ENCODE measurements at regions not wholly inside any gene's neighbourhood (a gene's known extent, or its start where the extent isn't known, plus 50 kb on each side); places are given as distances from the start of the nearest gene placed in this dataset.

DNA sequence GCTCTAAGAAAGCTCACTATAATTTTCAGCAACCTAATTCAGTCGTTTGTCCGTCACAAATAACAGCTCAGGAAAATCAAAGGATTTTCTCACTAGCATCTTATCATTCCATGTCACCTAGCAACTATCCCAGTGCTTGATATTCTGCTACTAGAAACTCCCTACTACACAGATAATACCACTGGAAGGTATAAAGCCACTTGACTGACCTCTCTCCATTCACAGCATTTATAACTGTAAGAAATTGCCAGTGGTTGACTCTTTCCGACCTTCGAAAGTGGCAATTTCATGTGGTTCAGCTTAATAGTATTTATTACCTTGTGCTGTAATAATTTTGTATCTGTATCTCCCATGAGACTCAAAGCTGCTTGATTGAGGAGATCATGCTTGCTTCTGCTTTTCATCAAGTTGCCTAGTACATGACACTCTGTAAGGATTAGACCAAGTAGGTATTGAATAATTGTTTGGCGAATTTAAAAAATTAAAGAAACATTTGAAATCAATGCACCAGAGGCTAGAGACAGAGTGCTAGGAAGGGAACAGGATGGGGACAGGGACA lies 79.6 kb upstream of the TACR1 start:
- Histone ChIP-seq H3K9ac (ENCODE audit: insufficient read depth, low read length) (no peak overlapping the region), H2AFZ (ENCODE audit: low read length) (no peak overlapping the region), H3K27ac (ENCODE audit: insufficient read depth, low read length) (no peak overlapping the region), H3K79me2 (ENCODE audit: control insufficient read depth, insufficient read depth, low read length) (no peaks in the 10 kb centered on the region), H3K4me2 (ENCODE audit: extremely low read depth, insufficient read depth, low read length) (no peak overlapping the region), H3K4me3 (replicated peaks in 1 of 4; ENCODE audit: control extremely low read depth in 1 of 4, insufficient read depth in 1 of 4, low read depth in 3 of 4, low read length in 4 of 4) (no peak overlapping the region), H3K4me1 (ENCODE audit: control insufficient read depth, extremely low read depth, insufficient read depth, low read length) (peaks cover 17% of the 10 kb centered on the region), H4K20me1 (ENCODE audit: control insufficient read depth, extremely low read depth, insufficient read depth, low read length) (no peaks in the 10 kb centered on the region), H3K9me3 (ENCODE audit: control insufficient read depth, insufficient read depth, low read depth, low read length) (no peaks in the 10 kb centered on the region), H3K27me3 (ENCODE audit: control insufficient read depth, insufficient read depth, low read length) (no peaks in the 10 kb centered on the region), H3K36me3 (ENCODE audit: control insufficient read depth, insufficient read depth, low read length) (no peaks in the 10 kb centered on the region)
- no peak for DNase-seq (ENCODE audit: low read depth in 2 of 2)
- TF ChIP-seq, protein P1, sequence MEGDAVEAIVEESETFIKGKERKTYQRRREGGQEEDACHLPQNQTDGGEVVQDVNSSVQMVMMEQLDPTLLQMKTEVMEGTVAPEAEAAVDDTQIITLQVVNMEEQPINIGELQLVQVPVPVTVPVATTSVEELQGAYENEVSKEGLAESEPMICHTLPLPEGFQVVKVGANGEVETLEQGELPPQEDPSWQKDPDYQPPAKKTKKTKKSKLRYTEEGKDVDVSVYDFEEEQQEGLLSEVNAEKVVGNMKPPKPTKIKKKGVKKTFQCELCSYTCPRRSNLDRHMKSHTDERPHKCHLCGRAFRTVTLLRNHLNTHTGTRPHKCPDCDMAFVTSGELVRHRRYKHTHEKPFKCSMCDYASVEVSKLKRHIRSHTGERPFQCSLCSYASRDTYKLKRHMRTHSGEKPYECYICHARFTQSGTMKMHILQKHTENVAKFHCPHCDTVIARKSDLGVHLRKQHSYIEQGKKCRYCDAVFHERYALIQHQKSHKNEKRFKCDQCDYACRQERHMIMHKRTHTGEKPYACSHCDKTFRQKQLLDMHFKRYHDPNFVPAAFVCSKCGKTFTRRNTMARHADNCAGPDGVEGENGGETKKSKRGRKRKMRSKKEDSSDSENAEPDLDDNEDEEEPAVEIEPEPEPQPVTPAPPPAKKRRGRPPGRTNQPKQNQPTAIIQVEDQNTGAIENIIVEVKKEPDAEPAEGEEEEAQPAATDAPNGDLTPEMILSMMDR (conservative IDR thresholded peaks at IDR 0.05 in 1 of 2, IDR thresholded peaks at IDR 0.05 in 1 of 2; ENCODE audit: low read depth in 1 of 2, low read length in 2 of 2) = no peak
- TF ChIP-seq EZH2 (IDR thresholded peaks at IDR 0.05; ENCODE audit: low read length, missing control alignments) = no peak

DNA sequence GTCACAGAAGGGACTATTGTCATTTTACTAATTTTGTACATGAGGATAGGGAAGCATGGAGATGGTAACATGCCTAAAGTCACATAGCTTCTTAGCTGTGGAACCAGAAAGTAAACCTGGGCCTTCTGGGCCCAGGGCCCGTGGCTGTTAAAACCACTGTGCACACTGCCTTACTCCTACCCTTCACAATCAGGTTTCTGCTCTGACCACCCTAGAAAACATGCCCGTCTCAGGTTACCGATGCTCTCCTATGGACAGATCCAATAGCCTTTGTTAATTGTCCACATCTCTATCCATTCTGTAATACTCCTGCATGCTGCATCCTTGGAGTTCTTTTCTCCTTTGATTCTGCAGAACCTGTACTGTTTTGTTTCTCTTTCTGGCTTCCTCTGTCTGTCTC lies 79.0 kb upstream of the TACR1 start:
- Histone ChIP-seq H3K4me1 (ENCODE audit: control insufficient read depth, extremely low read depth, insufficient read depth, low read length) (peaks cover 17% of the 10 kb centered on the region), H4K20me1 (ENCODE audit: control insufficient read depth, extremely low read depth, insufficient read depth, low read length) (no peaks in the 10 kb centered on the region), H3K9me3 (ENCODE audit: control insufficient read depth, insufficient read depth, low read depth, low read length) (no peaks in the 10 kb centered on the region), H2AFZ (ENCODE audit: low read length) (no peak overlapping the region), H3K79me2 (ENCODE audit: control insufficient read depth, insufficient read depth, low read length) (no peaks in the 10 kb centered on the region), H3K4me3 (replicated peaks in 1 of 4; ENCODE audit: control extremely low read depth in 1 of 4, insufficient read depth in 1 of 4, low read depth in 3 of 4, low read length in 4 of 4) (no peak overlapping the region), H3K4me2 (ENCODE audit: extremely low read depth, insufficient read depth, low read length) (no peak overlapping the region), H3K27me3 (ENCODE audit: control insufficient read depth, insufficient read depth, low read length) (no peaks in the 10 kb centered on the region), H3K27ac (ENCODE audit: insufficient read depth, low read length) (peak overlapping the region; percentile 40), H3K36me3 (ENCODE audit: control insufficient read depth, insufficient read depth, low read length) (no peaks in the 10 kb centered on the region), H3K9ac (ENCODE audit: insufficient read depth, low read length) (no peak overlapping the region)
- TF ChIP-seq, protein P1 (conservative IDR thresholded peaks at IDR 0.05 in 1 of 2, IDR thresholded peaks at IDR 0.05 in 1 of 2; ENCODE audit: low read depth in 1 of 2, low read length in 2 of 2) = no peak
- TF ChIP-seq EZH2 (IDR thresholded peaks at IDR 0.05; ENCODE audit: low read length, missing control alignments) = no peak
- DNase-seq (ENCODE audit: low read depth in 2 of 2) = no peak

DNA sequence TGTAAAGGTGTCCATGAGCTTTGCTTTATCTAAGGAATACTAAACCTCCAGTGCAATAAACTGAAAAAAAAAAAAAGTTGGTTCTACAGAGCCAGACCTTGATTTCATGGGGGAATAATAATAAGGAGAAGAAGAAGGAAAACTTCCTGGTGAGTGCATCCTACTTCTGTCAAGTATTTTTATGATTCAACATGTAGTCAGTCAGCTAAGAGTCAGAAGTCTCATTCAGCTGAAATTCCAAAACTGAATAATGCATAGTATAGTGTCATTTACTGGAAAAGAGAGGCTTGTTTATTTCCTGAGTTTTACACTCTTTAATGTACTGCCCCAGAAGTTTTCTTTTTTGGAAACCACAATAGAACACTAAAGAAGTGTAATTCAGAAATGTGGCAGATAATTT lies 77.8 kb upstream of the TACR1 start:
- Histone ChIP-seq H3K4me3 (replicated peaks in 1 of 4; ENCODE audit: control extremely low read depth in 1 of 4, insufficient read depth in 1 of 4, low read depth in 3 of 4, low read length in 4 of 4) (no peak overlapping the region), H2AFZ (ENCODE audit: low read length) (no peak overlapping the region), H3K4me1 (ENCODE audit: control insufficient read depth, extremely low read depth, insufficient read depth, low read length) (peaks cover 17% of the 10 kb centered on the region), H3K36me3 (ENCODE audit: control insufficient read depth, insufficient read depth, low read length) (no peaks in the 10 kb centered on the region), H3K27me3 (ENCODE audit: control insufficient read depth, insufficient read depth, low read length) (no peaks in the 10 kb centered on the region), H3K9ac (ENCODE audit: insufficient read depth, low read length) (no peak overlapping the region), H4K20me1 (ENCODE audit: control insufficient read depth, extremely low read depth, insufficient read depth, low read length) (no peaks in the 10 kb centered on the region), H3K79me2 (ENCODE audit: control insufficient read depth, insufficient read depth, low read length) (no peaks in the 10 kb centered on the region), H3K4me2 (ENCODE audit: extremely low read depth, insufficient read depth, low read length) (peak overlapping the region; percentile 64), H3K27ac (ENCODE audit: insufficient read depth, low read length) (peak overlapping the region; percentile 40), H3K9me3 (ENCODE audit: control insufficient read depth, insufficient read depth, low read depth, low read length) (no peaks in the 10 kb centered on the region)
- TF ChIP-seq EZH2 (IDR thresholded peaks at IDR 0.05; ENCODE audit: low read length, missing control alignments) = no peak
- TF ChIP-seq, protein P1 (conservative IDR thresholded peaks at IDR 0.05 in 1 of 2, IDR thresholded peaks at IDR 0.05 in 1 of 2; ENCODE audit: low read depth in 1 of 2, low read length in 2 of 2) = no peak
- peak; percentile 23 to 77 for DNase-seq (ENCODE audit: low read depth in 2 of 2)

Data from fibroblast of lung (primary cell).